ENCODE measurements at regions not wholly inside any gene's neighbourhood (a gene's known extent, or its start where the extent isn't known, plus 50 kb on each side); places are given as distances from the start of the nearest gene placed in this dataset.
"Not testable (repeated sequence)": the region's sequence is repeated elsewhere in the genome, so short reads cannot be mapped to it uniquely, and the experiment has no call there.

DNA sequence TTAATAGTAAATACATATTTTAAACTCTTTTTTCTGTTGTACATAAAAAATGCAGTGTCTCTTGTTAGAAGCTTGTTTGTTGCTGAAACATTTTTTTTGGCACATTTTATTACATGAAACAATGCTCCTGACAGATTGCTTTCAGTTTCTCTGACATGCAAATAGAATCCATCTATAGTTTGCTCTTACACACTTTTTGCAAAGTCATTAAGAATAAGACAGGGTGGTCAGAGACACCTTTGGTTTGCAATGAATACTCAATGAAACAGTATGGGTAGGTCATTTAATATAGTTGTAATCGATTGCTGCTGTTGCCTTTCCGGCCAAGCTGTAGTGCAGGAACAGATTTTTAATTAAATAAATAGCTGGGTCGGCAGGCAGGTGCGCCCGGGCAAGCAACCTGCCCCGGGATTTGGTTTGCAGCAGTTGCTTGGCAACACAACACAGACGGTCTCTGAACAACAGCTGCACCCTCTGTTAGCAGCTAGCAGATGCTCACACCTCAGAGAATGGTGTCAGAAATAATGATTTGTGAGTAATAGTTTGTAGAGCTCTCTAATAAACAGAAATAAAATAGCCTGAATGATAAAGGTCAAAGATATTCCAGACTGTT is 115.7 kb upstream of the CACNA2D1 start:
- peak; percentile 57 for DNase-seq

GRCh38 chr7:82549616-82550285 is 106.2 kb upstream of the CACNA2D1 start:
- DNase-seq = no peak

DNA sequence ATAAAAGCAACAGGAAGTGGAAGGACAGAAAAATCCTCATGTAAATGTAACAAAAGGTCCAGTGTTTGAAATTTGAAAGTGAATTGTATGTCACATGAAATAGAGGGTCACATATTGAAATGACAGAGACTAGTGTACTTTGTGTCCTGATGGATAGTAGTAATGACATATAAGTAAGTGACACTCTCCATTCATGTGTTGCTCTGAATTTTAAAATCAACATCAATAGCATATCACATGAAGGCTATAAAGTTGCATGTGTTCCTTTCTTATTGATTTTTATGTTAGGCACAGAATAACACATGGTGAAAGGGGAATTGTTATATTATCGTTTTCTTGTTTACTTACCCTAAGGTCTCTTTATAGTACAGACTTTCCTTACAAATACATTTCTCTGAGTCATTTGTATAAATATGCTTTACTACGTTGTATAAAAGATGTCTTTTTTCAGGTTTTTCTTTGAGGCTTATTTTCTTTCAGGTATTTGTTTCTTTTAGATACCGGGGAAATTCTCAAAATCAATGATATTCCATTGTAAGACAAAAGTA is 104.6 kb upstream of the CACNA2D1 start:
- no peak for DNase-seq

- peak; percentile 93 for DNase-seq
These were observed 99.1 kb upstream of the CACNA2D1 start for GRCh38 chr7:82542665-82543064.

GRCh38 chr7:82539969-82540368 is 96.4 kb upstream of the CACNA2D1 start:
- no peak for DNase-seq

- peak; percentile 9 for DNase-seq
These were observed 91.1 kb upstream of the CACNA2D1 start for GRCh38 chr7:82534684-82535083.

DNA sequence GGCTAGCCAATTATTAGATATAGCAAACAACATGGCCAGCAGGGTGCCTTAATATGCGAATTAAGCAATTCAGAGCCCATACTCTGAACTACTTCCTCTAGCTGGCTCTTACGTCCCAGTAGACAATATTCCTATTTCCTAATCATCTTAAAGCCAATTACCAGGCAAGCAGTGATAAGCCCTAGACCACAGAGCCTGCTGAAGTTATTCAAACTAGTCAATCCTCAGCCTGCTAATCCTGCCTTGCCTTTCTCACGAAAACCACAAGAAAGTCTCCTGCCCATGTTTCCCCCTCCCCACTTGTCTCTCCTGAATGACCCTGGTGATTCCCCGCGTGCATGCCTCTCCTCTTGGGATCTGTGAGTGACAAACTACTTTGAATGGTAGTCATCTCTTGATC is 86.8 kb upstream of the CACNA2D1 start:
- no peak for DNase-seq

DNA sequence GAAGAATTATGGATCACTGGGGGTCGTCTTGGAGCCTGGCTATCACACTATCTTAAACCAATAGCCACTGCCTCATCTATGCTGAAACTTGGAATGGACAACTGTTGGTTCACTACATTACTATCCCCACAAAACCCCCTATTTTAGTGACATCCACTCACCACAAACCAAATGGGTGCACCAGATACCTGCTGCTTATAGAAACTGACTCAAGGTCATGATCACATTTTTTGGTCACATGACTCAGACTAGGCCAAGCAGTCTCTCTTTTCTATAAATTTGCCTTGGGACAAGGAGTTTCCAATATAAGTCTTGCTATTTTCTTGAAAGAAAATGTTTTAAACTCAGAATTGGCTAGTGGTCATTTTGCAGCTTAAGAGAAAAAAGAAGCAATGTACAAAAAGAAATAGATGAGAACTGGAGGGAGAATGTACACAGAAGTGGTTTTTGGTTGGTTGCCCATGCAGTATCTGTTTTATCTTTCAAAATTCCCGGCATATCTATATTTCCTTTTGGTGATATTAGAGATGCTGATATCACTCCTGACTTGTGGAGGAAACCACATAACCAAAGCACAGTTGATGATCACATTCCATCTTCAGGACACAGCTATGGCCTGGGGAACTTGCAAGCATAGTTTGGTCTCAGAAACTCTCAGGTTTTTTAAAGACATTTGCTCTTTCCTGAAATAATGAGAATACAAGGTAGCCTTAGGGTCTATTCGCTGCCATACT is 85.2 kb upstream of the CACNA2D1 start:
- peak; percentile 44 for DNase-seq

GRCh38 chr7:82527851-82528250 is 84.3 kb upstream of the CACNA2D1 start:
- peak; percentile 70 for DNase-seq

GRCh38 chr7:82521906-82522445 is 78.4 kb upstream of the CACNA2D1 start:
- DNase-seq = no peak

- DNase-seq = no peak
These were observed 73.5 kb upstream of the CACNA2D1 start for GRCh38 chr7:82517050-82517449.

- DNase-seq = no peak
These were observed 68.0 kb upstream of the CACNA2D1 start for GRCh38 chr7:82511542-82511941.

- DNase-seq = no peak
These were observed 64.5 kb upstream of the CACNA2D1 start for GRCh38 chr7:82507976-82508677.

- no peak for DNase-seq
These were observed 63.9 kb upstream of the CACNA2D1 start for GRCh38 chr7:82507365-82507975.

DNA sequence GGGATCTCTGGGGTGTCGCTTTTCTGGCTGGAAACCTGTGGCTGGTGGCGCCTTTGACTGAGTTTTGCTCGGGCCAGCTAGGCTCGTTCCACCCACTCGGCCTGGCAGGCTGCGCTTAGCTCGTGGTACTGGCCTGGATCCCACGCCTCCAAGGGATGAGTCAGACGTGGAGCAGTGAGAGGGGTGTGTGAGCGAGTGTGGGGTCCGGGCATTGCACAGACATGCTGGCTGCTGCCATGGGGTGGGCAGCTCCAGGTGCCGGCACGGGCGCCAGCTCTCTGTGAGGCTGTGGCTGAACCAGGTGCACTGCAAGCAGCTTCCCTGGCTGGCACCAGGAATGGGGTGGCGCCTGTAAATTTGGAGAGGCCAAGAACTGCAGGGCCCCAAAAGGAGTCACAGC is 63.1 kb upstream of the CACNA2D1 start:
- DNase-seq = no peak

GRCh38 chr7:82506208-82506607 is 62.6 kb upstream of the CACNA2D1 start:
- no peak for DNase-seq

- no peak for DNase-seq
These were observed 57.8 kb upstream of the CACNA2D1 start for GRCh38 chr7:82501346-82501745.

DNA sequence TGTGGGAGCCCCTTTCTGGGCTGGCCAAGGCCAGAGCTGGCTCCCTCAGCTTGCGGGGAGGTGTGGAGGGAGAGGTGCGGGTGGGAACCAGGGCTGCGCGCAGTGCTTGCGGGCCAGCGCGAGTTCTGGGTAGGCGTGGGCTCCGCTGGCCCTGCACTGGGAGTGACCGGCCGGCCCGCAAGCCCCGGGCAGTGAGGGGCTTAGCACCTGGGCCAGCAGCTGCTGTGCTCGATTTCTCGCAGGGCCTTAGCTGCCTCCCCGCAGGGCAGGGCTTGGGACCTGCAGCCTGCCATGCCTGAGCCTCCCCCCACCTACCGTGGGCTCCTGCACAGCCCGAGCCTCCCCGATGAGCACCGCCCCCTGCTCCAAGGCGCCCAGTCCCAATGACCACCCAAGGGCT is 56.0 kb upstream of the CACNA2D1 start:
- DNase-seq = not testable (repeated sequence)

- DNase-seq = no peak
These were observed 50.8 kb upstream of the CACNA2D1 start for GRCh38 chr7:82494420-82494819.

All from kidney glomerular epithelial cell (primary cell).